Right ventricle myocardium inferior (tissue), 1 donor: ENCODE measurements at regions not wholly inside any gene's neighbourhood (a gene's known extent, or its start where the extent isn't known, plus 50 kb on each side); places are given as distances from the start of the nearest gene placed in this dataset.
"Not testable (repeated sequence)": the region's sequence is repeated elsewhere in the genome, so short reads cannot be mapped to it uniquely, and the experiment has no call there.

Experiments used
- ATAC-seq: fragments of 200-7000 bp; cut with Tn5 transposase; one replicate; pipeline ENCODE4 v1.9.1; 2020; ENCODE audit warnings: mild to moderate bottlenecking, moderate library complexity
- DNase-seq: peaks from one replicate; pipeline ENCODE4 v3.0.0; 2021; ENCODE audit errors: missing footprints
- intact Hi-C: fragments of 100-400 bp; cut with DNase I; formaldehyde crosslinking; loops from one replicate; pipeline ENCODE4 v1.11.0; 2022
- donor health status: DM: no; HTN: yes; CAD: no; lungs with severe emphysema.

- DNase-seq (no peak), ATAC-seq (peak; percentile 94)
- intact Hi-C loops, result no loop called here
These were observed 152.7 kb downstream of the SKIDA1 start for GRCh38 chr10:21372651-21373410.

GRCh38 chr10:21369697-21370096, 155.8 kb downstream of the SKIDA1 start:
- intact Hi-C loops, result no loop called here
- ATAC-seq (no peak), DNase-seq (no peak)

GRCh38 chr10:21368728-21369425, 156.6 kb downstream of the SKIDA1 start:
- no peak for DNase-seq
- no peak for ATAC-seq
- intact Hi-C loops, result no loop called here

GRCh38 chr10:21368022-21368582, 157.4 kb downstream of the SKIDA1 start:
- DNase-seq (no peak), ATAC-seq (no peak)
- intact Hi-C loops, result no loop called here

- intact Hi-C loops, DNase-seq, ATAC-seq: not testable (repeated sequence)
These were observed 159.4 kb downstream of the SKIDA1 start for GRCh38 chr10:21366108-21366507.

GRCh38 chr10:21364196-21365114, 161.0 kb downstream of the SKIDA1 start:
- intact Hi-C loops, result no loop called here

GRCh38 chr10:21363731-21364104, 161.8 kb downstream of the SKIDA1 start:
- intact Hi-C loops, result no loop called here
- ATAC-seq (no peak), DNase-seq (no peak)

More at GRCh38 chr10:21364196-21365114, 161.0 kb downstream of the SKIDA1 start:
- DNase-seq (no peak), ATAC-seq (peak; percentile 72)

GRCh38 chr10:21363092-21363730, 162.3 kb downstream of the SKIDA1 start:
- DNase-seq (no peak), ATAC-seq (no peak)
- intact Hi-C loops, result no loop called here

GRCh38 chr10:21359202-21359601, 166.3 kb downstream of the SKIDA1 start:
- DNase-seq (no peak), ATAC-seq (no peak)
- intact Hi-C loops, result no loop called here

- intact Hi-C loops, result no loop called here
- ATAC-seq (no peak), DNase-seq (no peak)
These were observed 169.9 kb downstream of the SKIDA1 start for GRCh38 chr10:21355591-21356011.

- intact Hi-C loops, result no loop called here
- DNase-seq (no peak), ATAC-seq (no peak)
These were observed 172.6 kb downstream of the SKIDA1 start for GRCh38 chr10:21352886-21353285.

GRCh38 chr10:21351594-21351993, 173.9 kb downstream of the SKIDA1 start:
- DNase-seq, ATAC-seq, intact Hi-C loops: not testable (repeated sequence)

GRCh38 chr10:21349912-21350286, 175.6 kb downstream of the SKIDA1 start:
- DNase-seq (no peak), ATAC-seq (no peak)
- intact Hi-C loops, result no loop called here

GRCh38 chr10:21347785-21348170, 177.7 kb downstream of the SKIDA1 start:
- intact Hi-C loops, result no loop called here
- ATAC-seq, result no peak

GRCh38 chr10:21347043-21347784, 178.3 kb downstream of the SKIDA1 start:
- ATAC-seq (no peak), DNase-seq (no peak)
- intact Hi-C loops, result no loop called here

More at GRCh38 chr10:21347785-21348170, 177.7 kb downstream of the SKIDA1 start:
- DNase-seq, result no peak

GRCh38 chr10:21343087-21343486, 182.4 kb downstream of the SKIDA1 start:
- intact Hi-C loops, result no loop called here
- ATAC-seq, result no peak
- no peak for DNase-seq

GRCh38 chr10:21342499-21342898, 183.0 kb downstream of the SKIDA1 start:
- ATAC-seq, DNase-seq, intact Hi-C loops: not testable (repeated sequence)

- DNase-seq (no peak), ATAC-seq (no peak)
- intact Hi-C loops, result no loop called here
These were observed 185.2 kb downstream of the SKIDA1 start for GRCh38 chr10:21340331-21340730.
